ENCODE measurements at regions not wholly inside any gene's neighbourhood (a gene's known extent, or its start where the extent isn't known, plus 50 kb on each side); places are given as distances from the start of the nearest gene placed in this dataset.

GRCh38 chr4:100742045-100742444, 224.2 kb upstream of the EMCN start:
- Mint-ChIP-seq H3K4me3 (no peak overlapping the region), H3K27me3 (ENCODE audit: low read depth) (no peaks in the 10 kb centered on the region), H3K27ac (no peak overlapping the region), H3K4me1 (no peaks in the 10 kb centered on the region), H3K9me3 (peaks cover 0 to 2% of the 10 kb centered on the region in 2 experiments; a peak in 2 of 5 replicates), H3K36me3 (ENCODE audit: insufficient read depth in 1 of 3, low read depth in 3 of 3) (peaks cover 0 to 6% (median 0%) of the 10 kb centered on the region in 3 experiments; a peak in 1 of 7 replicates)
- Histone ChIP-seq H3K4me1 (ENCODE audit: insufficient read depth, low read length) (no peaks in the 10 kb centered on the region), H4K20me1 (ENCODE audit: control insufficient read depth, insufficient read depth, insufficient read length) (no peaks in the 10 kb centered on the region), H3K9me3 (ENCODE audit: control insufficient read depth, low read depth, low read length) (no peaks in the 10 kb centered on the region), H3K4ac (ENCODE audit: low read depth, low read length) (no peak overlapping the region), H3K23me2 (ENCODE audit: insufficient read length, low read depth, low read length, poor library complexity, severe bottlenecking) (no peaks in the 10 kb centered on the region), H3K9ac (ENCODE audit: extremely low read depth, insufficient read length, low read length) (no peak overlapping the region), H3K27ac (ENCODE audit: insufficient read length, low read depth, low read length) (no peak overlapping the region), H2BK15ac (ENCODE audit: low read depth, low read length) (no peak overlapping the region), H3K79me2 (ENCODE audit: insufficient read depth, low read length) (no peaks in the 10 kb centered on the region), H3K18ac (ENCODE audit: insufficient read length, low read depth, low read length) (no peak overlapping the region), H2AFZ (ENCODE audit: low read length) (no peak overlapping the region), H4K8ac (replicated peaks; ENCODE audit: insufficient read length, low read depth, low read length) (no peak overlapping the region), H3T11ph (ENCODE audit: low read length) (no peak overlapping the region), H3K27me3 (ENCODE audit: insufficient read depth, low read length) (no peaks in the 10 kb centered on the region), H3K14ac (ENCODE audit: insufficient read depth, low read length) (no peak overlapping the region), H2BK120ac (ENCODE audit: low read depth, low read length, poor library complexity, severe bottlenecking) (no peak overlapping the region), H4K5ac (ENCODE audit: insufficient read length, low read depth, low read length) (no peak overlapping the region), H3K79me1 (ENCODE audit: insufficient read depth, low read depth, low read length, poor library complexity, severe bottlenecking) (no peaks in the 10 kb centered on the region), H2BK12ac (ENCODE audit: insufficient read length, low read depth, low read length) (no peak overlapping the region), H2BK20ac (ENCODE audit: low read depth, low read length, poor library complexity, severe bottlenecking) (no peak overlapping the region), H3K23ac (ENCODE audit: insufficient read length, low read depth, low read length) (no peak overlapping the region), H2BK5ac (ENCODE audit: insufficient read length, low read length) (no peak overlapping the region), H4K91ac (ENCODE audit: insufficient read length, low read depth, low read length) (no peak overlapping the region), H3K4me2 (ENCODE audit: insufficient read depth, insufficient read length, low read length) (no peak overlapping the region), H3K56ac (ENCODE audit: insufficient read length, low read depth, low read length) (no peak overlapping the region), H2AK5ac (ENCODE audit: insufficient read length, low read length) (no peak overlapping the region)
- WGBS (ENCODE audit: extremely low coverage, insufficient read length, low lambda C conversion rate) = no CpG with 5 or more reads among the region's 4 CpGs
- TF ChIP-seq CTCF (conservative IDR thresholded peaks at IDR 0.05) = peak; percentile 54
- no peak for DNase-seq

All from H9 (cell line).